Esophagus muscularis mucosa (tissue), 4 donors: ENCODE measurements at regions not wholly inside any gene's neighbourhood (a gene's known extent, or its start where the extent isn't known, plus 50 kb on each side); places are given as distances from the start of the nearest gene placed in this dataset.

ENCODE experiments used
- DNase-seq: peaks from one replicate; pipeline ENCODE4 v3.0.0-alpha.2; 2017; ENCODE audit errors: extremely low spot score
- H3K27ac ChIP-seq, 4 donors: fragments of 200-600 bp; sonication (generic); replicated peaks in 1 of 4; 1 replicate in 3 of 4; 2 replicates in 1 of 4; pipeline ENCODE4 v1.5.1; 2016 to 2019; ENCODE audit warnings: mild to moderate bottlenecking in 1 of 4
- H3K27me3 ChIP-seq, 4 donors: fragments of 200-600 bp; sonication (generic); one replicate each; pipeline versions ENCODE4 v1.5.1 to v1.6.0; 2016 to 2019
- H3K36me3 ChIP-seq, 4 donors: fragments of 200-600 bp; sonication (generic); one replicate each; pipeline ENCODE4 v1.5.1; 2016 to 2019
- H3K4me1 ChIP-seq, 4 donors: fragments of 200-600 bp; sonication (generic); one replicate each; pipeline ENCODE4 v1.5.1; 2016 to 2019
- H3K4me3 ChIP-seq, 4 donors: fragments of 200-600 bp; sonication (generic); 1 replicate in 2 of 4; 2 replicates in 2 of 4; pipeline ENCODE4 v1.5.1; 2016 to 2019; ENCODE audit warnings: mild to moderate bottlenecking in 4 of 4, moderate library complexity in 1 of 4
- H3K9me3 ChIP-seq, 4 donors: fragments of 200-600 bp; sonication (generic); 1 replicate in 3 of 4; 2 replicates in 1 of 4; pipeline ENCODE4 v1.5.1; 2016 to 2019
- EP300 ChIP-seq: sonication (generic); formaldehyde crosslinking; IDR thresholded peaks from one replicate; pipeline ENCODE4 v1.6.1; 2017; ENCODE audit warnings: antibody characterized with exemption
- POLR2A ChIP-seq: fragments of 450-650 bp; IDR thresholded peaks from one replicate; pipeline ENCODE4 v1.6.1; 2017; ENCODE audit warnings: antibody characterized with exemption, moderate library complexity, mild to moderate bottlenecking, low read depth
- POLR2AphosphoS5 ChIP-seq, 2 donors: sonication (generic); formaldehyde crosslinking; IDR thresholded peaks; one replicate each; pipeline ENCODE4 v1.6.1; 2017; ENCODE audit warnings: antibody characterized with exemption in 2 of 2
- WGBS: methylation state at CpG from one replicate; pipeline ENCODE4 v1.1.5; 2018; 5-methylcytosine and 5-hydroxymethylcytosine counted together
- intact Hi-C: fragments of 100-400 bp; cut with DNase I; formaldehyde crosslinking; loops from one replicate; pipeline ENCODE4 v1.15.1; 2023
- TF ChIP-seq, protein P1 (sequence below), 3 experiments: fragments of 200-600 bp in 2 of 3; fragments of 450-650 bp in 1 of 3; sonication (generic) in 2 of 3; IDR thresholded peaks; one replicate each; pipeline ENCODE4 v1.5.1; 2017 to 2019; ENCODE audit warnings: antibody characterized with exemption in 3 of 3, mild to moderate bottlenecking in 2 of 3, moderate library complexity in 1 of 3

DNA sequence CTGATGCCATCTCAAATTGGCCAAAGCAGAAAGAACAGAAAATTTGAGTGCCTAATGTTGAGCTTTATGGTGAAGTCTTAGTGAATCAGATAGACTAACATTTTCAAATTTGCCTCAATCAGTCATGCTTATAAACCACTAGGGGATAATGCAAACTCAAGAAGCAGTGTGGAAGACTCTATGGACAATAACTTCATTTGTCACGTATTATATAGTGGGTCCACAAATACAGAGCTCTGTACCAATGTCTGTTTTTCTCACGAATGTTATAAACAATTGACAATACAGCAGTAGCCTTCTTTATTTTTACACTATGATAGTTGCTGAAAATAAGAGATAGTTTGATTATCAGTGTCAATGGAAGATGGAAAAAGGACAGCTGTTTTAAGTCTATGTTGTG, 190.8 kb upstream of the SLC8A1 start:
- Histone ChIP-seq H3K36me3 (no peaks in the 10 kb centered on the region), H3K9me3 (no peaks in the 10 kb centered on the region), H3K4me1 (no peaks in the 10 kb centered on the region), H3K27ac (no peak overlapping the region), H3K27me3 (no peaks in the 10 kb centered on the region), H3K4me3 (no peak overlapping the region)
- DNase-seq = no peak
- intact Hi-C loops = no loop called here
- TF ChIP-seq, protein P1, sequence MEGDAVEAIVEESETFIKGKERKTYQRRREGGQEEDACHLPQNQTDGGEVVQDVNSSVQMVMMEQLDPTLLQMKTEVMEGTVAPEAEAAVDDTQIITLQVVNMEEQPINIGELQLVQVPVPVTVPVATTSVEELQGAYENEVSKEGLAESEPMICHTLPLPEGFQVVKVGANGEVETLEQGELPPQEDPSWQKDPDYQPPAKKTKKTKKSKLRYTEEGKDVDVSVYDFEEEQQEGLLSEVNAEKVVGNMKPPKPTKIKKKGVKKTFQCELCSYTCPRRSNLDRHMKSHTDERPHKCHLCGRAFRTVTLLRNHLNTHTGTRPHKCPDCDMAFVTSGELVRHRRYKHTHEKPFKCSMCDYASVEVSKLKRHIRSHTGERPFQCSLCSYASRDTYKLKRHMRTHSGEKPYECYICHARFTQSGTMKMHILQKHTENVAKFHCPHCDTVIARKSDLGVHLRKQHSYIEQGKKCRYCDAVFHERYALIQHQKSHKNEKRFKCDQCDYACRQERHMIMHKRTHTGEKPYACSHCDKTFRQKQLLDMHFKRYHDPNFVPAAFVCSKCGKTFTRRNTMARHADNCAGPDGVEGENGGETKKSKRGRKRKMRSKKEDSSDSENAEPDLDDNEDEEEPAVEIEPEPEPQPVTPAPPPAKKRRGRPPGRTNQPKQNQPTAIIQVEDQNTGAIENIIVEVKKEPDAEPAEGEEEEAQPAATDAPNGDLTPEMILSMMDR (IDR thresholded peaks at IDR 0.05) = no peak
- TF ChIP-seq POLR2A = no peak
- TF ChIP-seq EP300 = no peak
- no peak for TF ChIP-seq POLR2AphosphoS5 (IDR thresholded peaks at IDR 0.05)
- 77% methylated on average over 2 of the region's 2 CpGs for WGBS

DNA sequence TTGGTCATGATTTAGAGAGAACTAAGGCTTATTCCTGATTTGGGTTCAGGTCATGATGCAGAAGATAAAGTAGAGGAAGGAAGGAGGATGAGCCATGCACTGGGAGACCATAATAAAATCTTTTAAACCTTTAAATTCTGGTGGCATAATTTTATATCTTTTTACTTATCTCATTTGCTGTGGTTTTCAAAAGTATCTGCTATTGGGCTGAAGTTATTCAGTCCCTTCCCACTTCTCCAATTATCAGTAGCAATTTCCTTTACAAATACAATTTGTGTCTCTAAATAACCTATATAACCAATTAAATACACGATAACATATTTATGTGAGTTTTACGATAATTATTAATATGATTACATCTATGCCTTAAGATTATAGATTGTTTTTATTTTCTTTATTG, 194.8 kb upstream of the SLC8A1 start:
- Histone ChIP-seq H3K36me3 (no peaks in the 10 kb centered on the region), H3K4me3 (no peak overlapping the region), H3K9me3 (no peaks in the 10 kb centered on the region), H3K27me3 (no peaks in the 10 kb centered on the region), H3K27ac (no peak overlapping the region), H3K4me1 (no peaks in the 10 kb centered on the region)
- intact Hi-C loops = no loop called here
- TF ChIP-seq, protein P1 (IDR thresholded peaks at IDR 0.05) = no peak
- TF ChIP-seq EP300 = no peak
- no peak for TF ChIP-seq POLR2AphosphoS5 (IDR thresholded peaks at IDR 0.05)
- no peak for TF ChIP-seq POLR2A
- DNase-seq = no peak
- WGBS = 97% methylated on average over 2 of the region's 2 CpGs

DNA sequence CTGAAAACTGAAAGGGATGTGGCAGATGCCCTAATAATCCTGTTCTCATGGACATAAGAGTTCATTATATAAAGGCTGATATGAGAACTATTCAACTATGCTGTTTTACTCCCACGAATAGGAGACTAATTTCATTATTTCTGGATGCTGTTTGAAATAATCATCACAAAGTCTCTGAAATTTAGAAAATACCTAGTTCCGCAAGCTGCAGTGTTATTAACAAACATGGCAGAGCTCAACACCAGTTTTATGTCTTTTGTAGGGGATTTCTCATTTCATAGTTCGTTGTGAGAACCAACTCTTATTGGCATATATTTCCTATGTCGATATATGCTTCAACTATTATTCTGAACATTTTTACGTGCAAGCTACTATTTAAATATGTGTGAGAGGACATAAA, 200.3 kb upstream of the SLC8A1 start:
- no peak for DNase-seq
- H3K36me3 ChIP-seq = no peaks in the 10 kb centered on the region
- no peaks in the 10 kb centered on the region for H3K4me1 ChIP-seq
- H3K4me3 ChIP-seq = no peak overlapping the region
- no peaks in the 10 kb centered on the region for H3K9me3 ChIP-seq
- 87% methylated on average over 5 of the region's 5 CpGs for WGBS
- intact Hi-C loops = no loop called here
- no peaks in the 10 kb centered on the region for H3K27me3 ChIP-seq
- no peak overlapping the region for H3K27ac ChIP-seq
- no peak for TF ChIP-seq POLR2AphosphoS5 (IDR thresholded peaks at IDR 0.05)

DNA sequence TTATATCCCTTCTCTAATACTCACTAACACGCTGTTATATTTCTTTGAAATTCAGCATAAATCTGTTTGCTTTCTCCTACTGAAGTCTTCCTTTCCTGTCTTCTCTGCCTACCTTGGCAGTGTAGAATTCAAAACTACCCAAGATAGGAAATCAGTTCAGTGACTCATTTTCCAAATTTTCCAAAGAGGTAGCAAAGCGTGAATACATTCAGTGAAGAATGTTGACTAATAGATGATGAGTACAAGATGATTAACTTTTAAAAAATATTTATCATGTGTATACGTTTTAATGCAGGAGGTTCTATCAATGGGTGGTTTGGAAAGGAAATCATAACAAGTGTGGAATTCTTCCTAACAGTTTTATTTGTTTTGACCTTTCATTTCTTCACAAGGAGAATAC, 201.9 kb upstream of the SLC8A1 start:
- Histone ChIP-seq H3K4me3 (no peak overlapping the region), H3K4me1 (no peaks in the 10 kb centered on the region), H3K36me3 (no peaks in the 10 kb centered on the region), H3K27ac (no peak overlapping the region), H3K9me3 (no peaks in the 10 kb centered on the region), H3K27me3 (no peaks in the 10 kb centered on the region)
- no peak for DNase-seq
- TF ChIP-seq EP300 (no peak), POLR2AphosphoS5 (IDR thresholded peaks at IDR 0.05) (no peak), POLR2A (no peak)
- TF ChIP-seq, protein P1 (IDR thresholded peaks at IDR 0.05) = no peak
- WGBS = 79% methylated on average over 3 of the region's 3 CpGs
- intact Hi-C loops = no loop called here

DNA sequence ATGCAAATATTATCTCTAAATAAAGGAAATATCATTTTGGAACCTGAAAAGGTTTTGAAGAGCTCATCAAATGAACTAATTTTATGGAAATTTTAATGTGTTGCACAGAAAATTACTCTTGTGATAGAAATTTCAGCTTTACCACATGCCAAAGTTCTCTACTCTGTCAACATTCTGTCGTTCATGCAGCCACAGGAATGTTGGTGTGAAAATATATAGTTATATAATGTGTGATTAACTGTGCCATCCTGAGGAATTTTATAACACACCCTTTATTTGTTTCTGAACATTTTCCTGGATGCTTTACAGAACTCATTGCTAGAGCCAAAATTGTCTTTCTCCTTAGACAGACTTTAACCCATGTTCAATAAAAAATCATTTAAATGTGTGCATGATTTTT, 202.5 kb upstream of the SLC8A1 start:
- DNase-seq = no peak
- no peaks in the 10 kb centered on the region for H3K36me3 ChIP-seq
- no peak overlapping the region for H3K27ac ChIP-seq
- H3K4me3 ChIP-seq = no peak overlapping the region
- intact Hi-C loops = no loop called here
- no peaks in the 10 kb centered on the region for H3K9me3 ChIP-seq
- no peaks in the 10 kb centered on the region for H3K27me3 ChIP-seq
- no peaks in the 10 kb centered on the region for H3K4me1 ChIP-seq
- WGBS = 47% methylated on average over 1 of the region's 1 CpG
- no peak for TF ChIP-seq EP300
- TF ChIP-seq POLR2AphosphoS5 (IDR thresholded peaks at IDR 0.05) = no peak
- TF ChIP-seq, protein P1 (IDR thresholded peaks at IDR 0.05) = no peak
- TF ChIP-seq POLR2A = no peak
